PC-3 (cell line): ENCODE measurements at regions not wholly inside any gene's neighbourhood (a gene's known extent, or its start where the extent isn't known, plus 50 kb on each side); places are given as distances from the start of the nearest gene placed in this dataset.

ENCODE experiments used
- ATAC-seq: fragments of 200-7000 bp; cut with Tn5 transposase; 2 replicates; pipeline ENCODE4 v1.9.1; 2020; ENCODE audit warnings: mild to moderate bottlenecking, moderate library complexity
- BruUV-seq: library from RNA; stranded (reverse); fragments of 400-500 nt; replicated peaks from 2 replicates; lab custom pipeline; 2021; lab: Mats Ljungman, UMichigan
- CTCF ChIA-PET: fragments of 300-600 bp; sonication (Branson Sonifier 250); formaldehyde crosslinking; loops from one replicate; lab custom pipeline; 2022; ENCODE audit warnings: antibody characterized with exemption; lab: Charles Lee
- POLR2A ChIA-PET: fragments of 300-600 bp; sonication (Branson Sonifier 250); formaldehyde crosslinking; loops from one replicate; lab custom pipeline; 2022; ENCODE audit warnings: antibody characterized with exemption; ENCODE audit not compliant: unreplicated experiment; lab: Charles Lee
- DNase-seq: peaks from one replicate; pipeline ENCODE4 v3.0.0-alpha.2; 2015
- H2AFZ ChIP-seq: fragments of 300-600 bp; sonication (generic); 2 replicates; pipeline ENCODE4 v1.6.0; 2016; ENCODE audit warnings: antibody characterized with exemption, low read length
- H3F3A ChIP-seq: fragments of 300-600 bp; sonication (generic); one replicate; pipeline ENCODE4 v1.6.0; 2017; ENCODE audit warnings: antibody characterized with exemption, low read length, control low read depth, mild to moderate bottlenecking; ENCODE audit not compliant: unreplicated experiment
- H3K27ac ChIP-seq: fragments of 300-600 bp; sonication (generic); 2 replicates; pipeline ENCODE4 v1.5.1; 2016; ENCODE audit warnings: mild to moderate bottlenecking, low read length
- H3K27me3 ChIP-seq: fragments of 300-600 bp; sonication (generic); 2 replicates; pipeline ENCODE4 v1.6.1; 2016; ENCODE audit warnings: low read length, mixed read lengths
- H3K36me3 ChIP-seq: fragments of 300-600 bp; sonication (generic); 2 replicates; pipeline ENCODE4 v1.6.1; 2016; ENCODE audit warnings: low read depth, mixed run types, low read length, mixed read lengths
- H3K4me1 ChIP-seq: fragments of 300-600 bp; sonication (generic); 2 replicates; pipeline ENCODE4 v1.5.1; 2016; ENCODE audit warnings: low read length; ENCODE audit not compliant: insufficient read depth
- H3K4me2 ChIP-seq: fragments of 300-600 bp; sonication (generic); 2 replicates; pipeline ENCODE4 v1.6.0; 2016; ENCODE audit warnings: low read length
- H3K4me3 ChIP-seq: fragments of 300-600 bp; sonication (generic); 2 replicates; pipeline ENCODE4 v1.5.1; 2016; ENCODE audit warnings: mild to moderate bottlenecking, low read length, mixed read lengths
- H3K79me2 ChIP-seq: fragments of 300-600 bp; sonication (generic); 2 replicates; pipeline ENCODE4 v1.6.1; 2017; ENCODE audit warnings: low read length, mixed read lengths
- H3K9ac ChIP-seq: fragments of 300-600 bp; sonication (generic); 2 replicates; pipeline ENCODE4 v1.6.0; 2016; ENCODE audit warnings: mild to moderate bottlenecking, low read length
- H3K9me2 ChIP-seq: fragments of 300-600 bp; sonication (generic); replicated peaks from 2 replicates; pipeline ENCODE4 v1.6.1; 2016; ENCODE audit warnings: mixed run types, low read length, mixed read lengths
- H3K9me3 ChIP-seq: fragments of 300-600 bp; sonication (generic); 2 replicates; pipeline ENCODE4 v1.6.1; 2016; ENCODE audit warnings: low read length, mixed read lengths
- H4K20me1 ChIP-seq: fragments of 300-600 bp; sonication (generic); 2 replicates; pipeline ENCODE4 v1.6.1; 2016; ENCODE audit warnings: low read length, mixed read lengths
- CTCF ChIP-seq: fragments of 300-600 bp; sonication (generic); conservative IDR thresholded peaks from 2 replicates; pipeline ENCODE4 v1.5.1; 2017; ENCODE audit warnings: antibody characterized with exemption, low read depth, mild to moderate bottlenecking, low read length
- EZH2 ChIP-seq: fragments of 300-600 bp; sonication (generic); IDR thresholded peaks from one replicate; pipeline ENCODE4 v1.6.1; 2017; ENCODE audit warnings: antibody characterized with exemption, mild to moderate bottlenecking, low read length; ENCODE audit not compliant: unreplicated experiment
- EZH2phosphoT487 ChIP-seq: fragments of 300-600 bp; sonication (generic); IDR thresholded peaks from 2 replicates; pipeline ENCODE4 v1.6.1; 2018; ENCODE audit warnings: mild to moderate bottlenecking, antibody characterized with exemption, low read length, borderline replicate concordance
- intact Hi-C: fragments of 100-400 bp; cut with micrococcal nuclease; formaldehyde crosslinking; loops from 2 replicates; pipeline ENCODE4 v1.9.0; 2023

GRCh38 chr2:204329016-204329415 lies 216.3 kb upstream of the PARD3B start:
- H3K4me3 ChIP-seq, result no peak overlapping the region
- no peaks in the 10 kb centered on the region for H3K9me2 ChIP-seq
- intact Hi-C loops, result loop anchor here (5.0 kb wide), 4 partner anchors 182 to 1348 kb away; no protein-coding TSS in a partner anchor
- no peaks in the 10 kb centered on the region for H4K20me1 ChIP-seq
- TF ChIP-seq EZH2, result no peak
- no peak for TF ChIP-seq CTCF
- no peaks in the 10 kb centered on the region for H3F3A ChIP-seq
- H3K4me2 ChIP-seq, result no peak overlapping the region
- no peak overlapping the region for H3K27ac ChIP-seq
- POLR2A ChIA-PET, result no interaction called here
- no peaks in the 10 kb centered on the region for H3K27me3 ChIP-seq
- H3K9me3 ChIP-seq, result no peaks in the 10 kb centered on the region
- CTCF ChIA-PET, result no interaction called here
- no peak overlapping the region for H2AFZ ChIP-seq
- DNase-seq (no peak), ATAC-seq (no peak)
- H3K36me3 ChIP-seq, result no peaks in the 10 kb centered on the region
- H3K9ac ChIP-seq, result no peak overlapping the region
- H3K4me1 ChIP-seq, result peaks cover 15% of the 10 kb centered on the region; the same call in 1 of the 2 replicates
- no peaks in the 10 kb centered on the region for H3K79me2 ChIP-seq
- BruUV-seq, result no TSS peak

DNA sequence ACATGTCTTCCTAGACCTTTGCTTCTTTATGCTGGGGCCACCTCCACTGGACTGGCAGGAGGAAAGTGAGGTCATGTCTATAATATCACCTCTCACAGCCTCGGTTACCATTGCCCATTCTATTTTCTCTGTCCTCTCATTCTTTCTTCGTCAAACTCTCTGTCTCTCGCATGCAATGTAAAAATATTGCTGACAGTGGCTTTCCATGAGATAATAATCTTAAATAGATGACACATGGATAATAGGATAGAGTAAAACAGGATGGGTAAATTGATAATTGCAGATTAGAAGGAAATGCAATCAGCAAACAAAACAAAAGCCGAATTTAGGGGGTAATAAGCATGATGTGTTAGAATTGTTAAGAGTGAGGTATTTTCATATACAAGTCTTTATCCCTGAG lies 215.7 kb upstream of the PARD3B start:
- H3K27ac ChIP-seq, result no peak overlapping the region
- H3K79me2 ChIP-seq, result no peaks in the 10 kb centered on the region
- intact Hi-C loops, result loop anchor here (5.0 kb wide), 4 partner anchors 182 to 1348 kb away; no protein-coding TSS in a partner anchor
- ChIA-PET POLR2A (no interaction called here), CTCF (no interaction called here)
- ATAC-seq, result no peak
- no TSS peak for BruUV-seq
- H3K36me3 ChIP-seq, result no peaks in the 10 kb centered on the region
- no peaks in the 10 kb centered on the region for H4K20me1 ChIP-seq
- H2AFZ ChIP-seq, result no peak overlapping the region
- H3K9me3 ChIP-seq, result no peaks in the 10 kb centered on the region
- no peak overlapping the region for H3K4me3 ChIP-seq
- TF ChIP-seq EZH2phosphoT487 (no peak), CTCF (no peak), EZH2 (no peak)
- H3F3A ChIP-seq, result no peaks in the 10 kb centered on the region
- no peak overlapping the region for H3K9ac ChIP-seq
- H3K4me2 ChIP-seq, result no peak overlapping the region
- no peaks in the 10 kb centered on the region for H3K9me2 ChIP-seq
- DNase-seq, result no peak
- no peaks in the 10 kb centered on the region for H3K27me3 ChIP-seq
- peaks cover 15% of the 10 kb centered on the region; the same call in 1 of the 2 replicates for H3K4me1 ChIP-seq

DNA sequence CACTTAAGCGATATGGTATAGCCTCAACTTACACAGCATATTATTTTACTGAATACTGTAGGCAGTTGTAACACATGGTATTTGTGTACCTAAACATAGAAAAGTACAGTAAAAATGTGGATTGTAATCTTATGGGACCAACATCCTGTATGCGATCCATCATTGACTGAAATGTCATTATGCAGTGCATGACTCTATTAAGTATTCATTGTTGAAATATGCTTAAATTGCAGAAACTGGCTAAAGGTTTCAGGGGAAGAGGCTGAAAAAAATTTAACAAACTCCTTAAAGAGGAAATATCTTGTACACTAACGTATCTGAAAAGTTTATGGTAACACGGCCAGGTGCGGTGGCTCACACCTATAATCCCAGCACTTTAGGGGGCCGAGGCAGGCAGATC lies 214.1 kb upstream of the PARD3B start:
- H2AFZ ChIP-seq, result no peak overlapping the region
- H3K79me2 ChIP-seq, result no peaks in the 10 kb centered on the region
- H3K27ac ChIP-seq, result no peak overlapping the region
- intact Hi-C loops, result no loop called here
- ATAC-seq (no peak), DNase-seq (no peak)
- ChIA-PET CTCF (no interaction called here), POLR2A (no interaction called here)
- H3K4me3 ChIP-seq, result no peak overlapping the region
- no peak overlapping the region for H3K9ac ChIP-seq
- no peaks in the 10 kb centered on the region for H3K9me3 ChIP-seq
- H3K27me3 ChIP-seq, result no peaks in the 10 kb centered on the region
- H3K36me3 ChIP-seq, result no peaks in the 10 kb centered on the region
- TF ChIP-seq EZH2, result no peak
- no peak for TF ChIP-seq CTCF
- no peak for TF ChIP-seq EZH2phosphoT487
- H3F3A ChIP-seq, result no peaks in the 10 kb centered on the region
- peaks cover 15% of the 10 kb centered on the region; the same call in 1 of the 2 replicates for H3K4me1 ChIP-seq
- H3K4me2 ChIP-seq, result no peak overlapping the region
- no peaks in the 10 kb centered on the region for H3K9me2 ChIP-seq
- no TSS peak for BruUV-seq
- H4K20me1 ChIP-seq, result no peaks in the 10 kb centered on the region
